ENCODE measurements at regions not wholly inside any gene's neighbourhood (a gene's known extent, or its start where the extent isn't known, plus 50 kb on each side); places are given as distances from the start of the nearest gene placed in this dataset.
"Not testable (repeated sequence)": the region's sequence is repeated elsewhere in the genome, so short reads cannot be mapped to it uniquely, and the experiment has no call there.

GRCh38 chr14:19346636-19347035 lies 87.5 kb downstream of the POTEG start:
- H3K27ac ChIP-seq; intact Hi-C loops (cut with DNase I); DNase-seq; H3K36me3 ChIP-seq; H3K4me3 ChIP-seq; H3K9me3 ChIP-seq; H3K27me3 ChIP-seq; H3K4me1 ChIP-seq: not testable (repeated sequence)
- peak in 2 of 4 donors; percentile 14 to 45 for ATAC-seq
- no CpG with 5 or more reads among the region's 15 CpGs for WGBS (ENCODE audit: insufficient coverage, low coverage, low lambda C conversion rate, missing lambda C conversion rate)

GRCh38 chr14:19347112-19347511 lies 87.0 kb downstream of the POTEG start:
- DNase-seq; H3K36me3 ChIP-seq; intact Hi-C loops (cut with DNase I); H3K4me1 ChIP-seq; H3K27ac ChIP-seq; H3K4me3 ChIP-seq; H3K27me3 ChIP-seq; H3K9me3 ChIP-seq: not testable (repeated sequence)
- no CpG with 5 or more reads among the region's 8 CpGs for WGBS (ENCODE audit: insufficient coverage, low coverage, low lambda C conversion rate, missing lambda C conversion rate)
- peak in 2 of 4 donors; percentile 38 to 42 for ATAC-seq

Small RNA genes lying in the stretch of these regions (small RNA-seq; reads per million reads assigned to genes)
- gene AL589743.6: 0 reads per million in 2 experiments

Data from right lobe of liver (tissue), 6 donors.